Osteocyte (in vitro differentiated cells): ENCODE measurements at regions not wholly inside any gene's neighbourhood (a gene's known extent, or its start where the extent isn't known, plus 50 kb on each side); places are given as distances from the start of the nearest gene placed in this dataset.

Experiments
- DNase-seq: peaks from one replicate; pipeline ENCODE4 v3.0.0; 2021; ENCODE audit warnings: mixed read lengths; ENCODE audit not compliant: unreplicated experiment; ENCODE audit errors: extremely low spot score
- H3K27ac Mint-ChIP-seq: one replicate; pipeline ENCODE4 v1.8.0; 2021; ENCODE audit warnings: mild to moderate bottlenecking, mixed read lengths; ENCODE audit not compliant: unreplicated experiment
- H3K27me3 Mint-ChIP-seq: one replicate; pipeline ENCODE4 v1.8.0; 2021; ENCODE audit warnings: mixed read lengths; ENCODE audit not compliant: unreplicated experiment
- H3K36me3 Mint-ChIP-seq: one replicate; pipeline ENCODE4 v1.8.0; 2021; ENCODE audit warnings: mixed read lengths; ENCODE audit not compliant: unreplicated experiment
- H3K4me1 Mint-ChIP-seq: one replicate; pipeline ENCODE4 v1.8.0; 2021; ENCODE audit warnings: mixed read lengths; ENCODE audit not compliant: unreplicated experiment
- H3K4me3 Mint-ChIP-seq: one replicate; pipeline ENCODE4 v1.8.0; 2021; ENCODE audit warnings: mild to moderate bottlenecking, moderate library complexity, mixed read lengths; ENCODE audit not compliant: unreplicated experiment
- H3K9me3 Mint-ChIP-seq: one replicate; pipeline ENCODE4 v1.8.0; 2021; ENCODE audit warnings: mixed read lengths; ENCODE audit not compliant: unreplicated experiment
- CTCF ChIP-seq: fragments of 200-600 bp; sonication (generic); IDR thresholded peaks from 2 replicates; pipeline ENCODE4 v1.5.0; 2021; ENCODE audit warnings: antibody characterized with exemption, mild to moderate bottlenecking, moderate library complexity

DNA sequence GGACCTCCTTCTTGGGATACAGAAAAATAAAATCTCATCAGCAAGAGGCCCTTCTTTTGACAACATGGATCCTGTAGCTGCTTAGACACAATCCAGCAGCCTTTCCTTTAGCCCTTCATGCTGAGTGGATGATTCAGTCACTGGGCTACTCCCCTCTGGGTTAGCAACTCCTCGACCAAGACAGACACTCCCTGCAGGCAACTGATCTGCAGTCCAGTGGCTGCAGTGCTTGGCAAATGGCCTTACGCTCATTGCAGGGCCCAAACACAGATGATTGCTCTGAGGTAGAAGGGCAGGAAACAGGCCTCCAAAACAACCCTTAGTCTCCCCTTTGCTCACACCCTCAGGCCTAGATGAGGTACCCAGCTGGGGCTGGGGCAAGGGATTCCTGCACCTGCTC is 73.2 kb upstream of the OPCML start:
- H3K36me3 Mint-ChIP-seq, result no peaks in the 10 kb centered on the region
- no peak overlapping the region for H3K27ac Mint-ChIP-seq
- H3K4me1 Mint-ChIP-seq, result no peaks in the 10 kb centered on the region
- H3K27me3 Mint-ChIP-seq, result no peaks in the 10 kb centered on the region
- DNase-seq, result no peak
- H3K4me3 Mint-ChIP-seq, result no peak overlapping the region
- H3K9me3 Mint-ChIP-seq, result peaks cover 17% of the 10 kb centered on the region
- no peak for TF ChIP-seq CTCF

DNA sequence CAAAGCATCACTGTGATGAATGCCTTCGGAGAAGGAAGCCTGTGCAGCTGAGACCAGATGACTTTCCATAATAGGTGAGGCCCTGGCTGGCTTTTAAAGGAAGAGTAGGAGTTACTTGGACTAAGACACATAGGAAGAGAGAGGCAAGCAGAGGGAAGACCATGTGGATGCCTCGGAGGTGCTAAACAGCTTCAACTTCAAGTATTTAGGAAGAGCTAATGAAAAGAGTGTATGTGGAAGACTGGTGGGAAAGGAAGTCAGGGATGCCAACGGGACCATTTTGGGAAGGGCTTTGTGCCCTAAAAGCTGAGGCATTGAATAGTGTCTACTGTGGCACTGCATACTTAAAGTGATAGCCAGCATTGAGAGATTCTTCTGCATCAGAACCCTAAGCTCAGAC is 69.3 kb upstream of the OPCML start:
- H3K27me3 Mint-ChIP-seq, result no peaks in the 10 kb centered on the region
- peaks cover 14% of the 10 kb centered on the region for H3K9me3 Mint-ChIP-seq
- no peaks in the 10 kb centered on the region for H3K4me1 Mint-ChIP-seq
- no peak for TF ChIP-seq CTCF
- H3K4me3 Mint-ChIP-seq, result no peak overlapping the region
- no peak overlapping the region for H3K27ac Mint-ChIP-seq
- H3K36me3 Mint-ChIP-seq, result no peaks in the 10 kb centered on the region
- no peak for DNase-seq

- no peaks in the 10 kb centered on the region for H3K27me3 Mint-ChIP-seq
- peaks cover 20% of the 10 kb centered on the region for H3K9me3 Mint-ChIP-seq
- TF ChIP-seq CTCF, result no peak
Measured at GRCh38 chr11:133600786-133601185, 68.5 kb upstream of the OPCML start.

DNA sequence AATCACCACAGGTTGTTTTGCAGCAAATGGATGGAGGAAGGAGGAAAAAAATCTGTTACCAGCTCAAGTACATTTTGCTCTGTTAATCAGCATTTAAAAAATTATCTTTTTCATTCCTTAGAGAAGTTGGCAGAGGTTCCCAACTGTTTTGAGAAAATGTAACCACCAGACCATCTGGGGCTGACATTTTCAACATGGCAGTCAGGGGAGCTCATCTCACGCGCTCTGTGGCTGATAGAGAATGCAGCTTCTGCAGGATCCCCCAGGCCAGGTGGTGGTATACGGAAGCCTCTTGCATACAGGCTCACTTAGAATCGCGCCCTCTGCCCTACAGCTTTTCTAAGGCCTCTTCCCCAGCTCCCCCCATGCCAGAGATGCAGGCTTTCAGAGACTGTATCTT is 68.0 kb upstream of the OPCML start:
- no peak overlapping the region for H3K4me3 Mint-ChIP-seq
- H3K36me3 Mint-ChIP-seq, result no peaks in the 10 kb centered on the region
- H3K9me3 Mint-ChIP-seq, result peaks cover 20% of the 10 kb centered on the region
- DNase-seq, result no peak
- no peaks in the 10 kb centered on the region for H3K27me3 Mint-ChIP-seq
- no peak for TF ChIP-seq CTCF
- no peak overlapping the region for H3K27ac Mint-ChIP-seq
- no peaks in the 10 kb centered on the region for H3K4me1 Mint-ChIP-seq

More at GRCh38 chr11:133600786-133601185, 68.5 kb upstream of the OPCML start:
- DNase-seq, result no peak
- Mint-ChIP-seq H3K36me3 (no peaks in the 10 kb centered on the region), H3K4me1 (no peaks in the 10 kb centered on the region), H3K4me3 (no peak overlapping the region), H3K27ac (no peak overlapping the region)

DNA sequence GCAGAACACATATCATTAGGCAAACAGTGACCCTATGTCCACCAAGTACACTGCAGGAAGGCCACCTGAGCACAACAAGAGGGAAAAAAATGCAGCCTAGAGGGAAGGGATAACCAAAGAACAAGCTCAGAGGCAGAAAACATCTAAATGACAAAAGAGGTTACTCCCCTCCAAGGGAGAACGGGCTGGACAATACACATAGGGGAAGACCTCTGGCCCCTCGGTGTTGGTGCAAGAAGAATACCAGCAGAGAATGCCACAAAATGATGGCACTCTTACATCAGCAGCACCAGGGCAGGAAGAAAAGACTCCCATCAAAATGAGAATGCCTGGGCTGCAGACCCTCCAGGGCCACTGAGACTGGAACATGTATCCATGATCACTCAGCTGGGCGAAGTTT is 66.6 kb upstream of the OPCML start:
- no peaks in the 10 kb centered on the region for H3K27me3 Mint-ChIP-seq
- DNase-seq, result no peak
- no peaks in the 10 kb centered on the region for H3K4me1 Mint-ChIP-seq
- H3K36me3 Mint-ChIP-seq, result no peaks in the 10 kb centered on the region
- no peak overlapping the region for H3K4me3 Mint-ChIP-seq
- H3K9me3 Mint-ChIP-seq, result peaks cover 30% of the 10 kb centered on the region
- no peak overlapping the region for H3K27ac Mint-ChIP-seq
- no peak for TF ChIP-seq CTCF
